ENCODE measurements at regions not wholly inside any gene's neighbourhood (a gene's known extent, or its start where the extent isn't known, plus 50 kb on each side); places are given as distances from the start of the nearest gene placed in this dataset.

- TF ChIP-seq GATA2 (IDR thresholded peaks at IDR 0.05; ENCODE audit: low read depth, low read length) = no peak
- TF ChIP-seq GATA3 (IDR thresholded peaks at IDR 0.05; ENCODE audit: low read depth, low read length) = no peak
These were observed 473.0 kb downstream of the BCKDHB start for GRCh38 chr6:80579391-80580023.
